ENCODE measurements at regions not wholly inside any gene's neighbourhood (a gene's known extent, or its start where the extent isn't known, plus 50 kb on each side); places are given as distances from the start of the nearest gene placed in this dataset.
"Not testable (repeated sequence)": the region's sequence is repeated elsewhere in the genome, so short reads cannot be mapped to it uniquely, and the experiment has no call there.

DNA sequence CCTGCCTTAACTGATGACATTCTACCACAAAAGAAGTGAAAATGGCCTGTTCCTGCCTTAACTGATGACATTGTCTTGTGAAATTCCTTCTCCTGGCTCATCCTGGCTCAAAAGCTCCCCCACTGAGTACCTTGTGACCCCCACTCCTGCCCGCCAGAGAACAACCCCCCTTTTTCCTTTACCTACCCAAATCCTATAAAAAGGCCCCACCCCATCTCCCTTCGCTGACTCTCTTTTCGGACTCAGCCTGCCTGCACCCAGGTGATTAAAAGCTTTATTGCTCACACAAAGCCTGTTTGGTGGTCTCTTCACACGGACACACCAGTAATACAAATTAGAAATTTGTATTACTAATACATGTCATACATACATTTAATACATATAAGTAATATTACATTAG is 489.9 kb upstream of the IMPG1 start:
- TF ChIP-seq, protein P1, sequence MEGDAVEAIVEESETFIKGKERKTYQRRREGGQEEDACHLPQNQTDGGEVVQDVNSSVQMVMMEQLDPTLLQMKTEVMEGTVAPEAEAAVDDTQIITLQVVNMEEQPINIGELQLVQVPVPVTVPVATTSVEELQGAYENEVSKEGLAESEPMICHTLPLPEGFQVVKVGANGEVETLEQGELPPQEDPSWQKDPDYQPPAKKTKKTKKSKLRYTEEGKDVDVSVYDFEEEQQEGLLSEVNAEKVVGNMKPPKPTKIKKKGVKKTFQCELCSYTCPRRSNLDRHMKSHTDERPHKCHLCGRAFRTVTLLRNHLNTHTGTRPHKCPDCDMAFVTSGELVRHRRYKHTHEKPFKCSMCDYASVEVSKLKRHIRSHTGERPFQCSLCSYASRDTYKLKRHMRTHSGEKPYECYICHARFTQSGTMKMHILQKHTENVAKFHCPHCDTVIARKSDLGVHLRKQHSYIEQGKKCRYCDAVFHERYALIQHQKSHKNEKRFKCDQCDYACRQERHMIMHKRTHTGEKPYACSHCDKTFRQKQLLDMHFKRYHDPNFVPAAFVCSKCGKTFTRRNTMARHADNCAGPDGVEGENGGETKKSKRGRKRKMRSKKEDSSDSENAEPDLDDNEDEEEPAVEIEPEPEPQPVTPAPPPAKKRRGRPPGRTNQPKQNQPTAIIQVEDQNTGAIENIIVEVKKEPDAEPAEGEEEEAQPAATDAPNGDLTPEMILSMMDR (conservative IDR thresholded peaks at IDR 0.05): not testable (repeated sequence)
- TF ChIP-seq EZH2 (IDR thresholded peaks at IDR 0.05; ENCODE audit: low read depth): not testable (repeated sequence)
